ENCODE measurements at regions not wholly inside any gene's neighbourhood (a gene's known extent, or its start where the extent isn't known, plus 50 kb on each side); places are given as distances from the start of the nearest gene placed in this dataset.
A peak's percentile ranks its signal among the peaks of the same experiment; 100 is the strongest.

GRCh38 chr2:156151351-156151750 lies 181.2 kb downstream of the NR4A2 start:
- no peak overlapping the region for H3K4me3 ChIP-seq (replicated peaks; ENCODE audit: low read depth, low read length)
- no peak for TF ChIP-seq CTCF (IDR thresholded peaks at IDR 0.05; ENCODE audit: low read length, missing control alignments)
- no peak for DNase-seq (ENCODE audit: low read depth)

- H3K4me3 ChIP-seq (replicated peaks; ENCODE audit: low read depth, low read length), result no peak overlapping the region
- peak; percentile 2 for DNase-seq (ENCODE audit: low read depth)
- no peak for TF ChIP-seq CTCF (IDR thresholded peaks at IDR 0.05; ENCODE audit: low read length, missing control alignments)
Observed at GRCh38 chr2:156147594-156148330, 184.8 kb downstream of the NR4A2 start.

GRCh38 chr2:156145976-156146375 lies 186.5 kb downstream of the NR4A2 start:
- H3K4me3 ChIP-seq (replicated peaks; ENCODE audit: low read depth, low read length), result no peak overlapping the region
- TF ChIP-seq CTCF (IDR thresholded peaks at IDR 0.05; ENCODE audit: low read length, missing control alignments), result no peak
- DNase-seq (ENCODE audit: low read depth), result no peak

GRCh38 chr2:156145469-156145868 lies 187.1 kb downstream of the NR4A2 start:
- no peak for DNase-seq (ENCODE audit: low read depth)
- TF ChIP-seq CTCF (IDR thresholded peaks at IDR 0.05; ENCODE audit: low read length, missing control alignments), result no peak
- H3K4me3 ChIP-seq (replicated peaks; ENCODE audit: low read depth, low read length), result no peak overlapping the region

GRCh38 chr2:156136566-156136965 lies 196.0 kb downstream of the NR4A2 start:
- no peak for DNase-seq (ENCODE audit: low read depth)
- no peak overlapping the region for H3K4me3 ChIP-seq (replicated peaks; ENCODE audit: low read depth, low read length)
- no peak for TF ChIP-seq CTCF (IDR thresholded peaks at IDR 0.05; ENCODE audit: low read length, missing control alignments)

- no peak overlapping the region for H3K4me3 ChIP-seq (replicated peaks; ENCODE audit: low read depth, low read length)
- no peak for TF ChIP-seq CTCF (IDR thresholded peaks at IDR 0.05; ENCODE audit: low read length, missing control alignments)
- DNase-seq (ENCODE audit: low read depth), result no peak
Observed at GRCh38 chr2:156134887-156135286, 197.6 kb downstream of the NR4A2 start.

GRCh38 chr2:156132941-156133340 lies 199.6 kb downstream of the NR4A2 start:
- H3K4me3 ChIP-seq (replicated peaks; ENCODE audit: low read depth, low read length), result no peak overlapping the region
- no peak for TF ChIP-seq CTCF (IDR thresholded peaks at IDR 0.05; ENCODE audit: low read length, missing control alignments)
- DNase-seq (ENCODE audit: low read depth), result no peak

Measured in fibroblast of pulmonary artery (primary cell).